AG04450 (cell line): ENCODE measurements at regions not wholly inside any gene's neighbourhood (a gene's known extent, or its start where the extent isn't known, plus 50 kb on each side); places are given as distances from the start of the nearest gene placed in this dataset.

Experiments used
- CTCF ChIA-PET: fragments of 300-600, 350-600 bp; formaldehyde crosslinking; extraction: SDS; loops from one replicate; lab custom pipeline; 2022; ENCODE audit warnings: antibody characterized with exemption, inconsistent platforms; lab: Charles Lee
- POLR2A ChIA-PET: fragments of 350-600 bp; formaldehyde crosslinking; extraction: SDS; loops from one replicate; lab custom pipeline; 2021; ENCODE audit warnings: antibody characterized with exemption, inconsistent platforms; lab: Yijun Ruan, JAX
- DNase-seq: peaks from one replicate; pipeline ENCODE4 v3.0.0-alpha.2; 2011; ENCODE audit warnings: low read depth, low spot score
- H3K27ac ChIP-seq: one replicate; pipeline ENCODE4 v1.5.1; 2012; ENCODE audit warnings: low read depth, low read length, control low read depth
- H3K27me3 ChIP-seq: one replicate; pipeline ENCODE4 v1.6.0; 2012; ENCODE audit warnings: low read length; ENCODE audit not compliant: control insufficient read depth, insufficient read depth
- H3K4me3 ChIP-seq: 2 replicates; pipeline ENCODE4 v1.5.1; 2011; ENCODE audit warnings: mild to moderate bottlenecking, low read depth, low read length, control low read depth
- H3K9me3 ChIP-seq: 2 replicates; pipeline ENCODE4 v1.5.1; 2012; ENCODE audit warnings: low read length; ENCODE audit not compliant: control insufficient read depth, insufficient read depth
- CTCF ChIP-seq: IDR thresholded peaks from 2 replicates; pipeline ENCODE4 v1.5.1; 2011; ENCODE audit warnings: low read depth, low read length, control low read depth, inconsistent platforms

GRCh38 chr2:65500310-65501040 lies 68.1 kb upstream of the SPRED2 start:
- H3K27ac ChIP-seq, result no peak overlapping the region
- no peak for DNase-seq
- POLR2A ChIA-PET, result no interaction called here
- peaks cover 13% of the 10 kb centered on the region for H3K27me3 ChIP-seq
- H3K4me3 ChIP-seq, result no peak overlapping the region
- TF ChIP-seq CTCF, result no peak
- H3K9me3 ChIP-seq, result no peaks in the 10 kb centered on the region
- CTCF ChIA-PET, result no interaction called here

- POLR2A ChIA-PET, result no interaction called here
- Histone ChIP-seq H3K27me3 (peaks cover 9% of the 10 kb centered on the region), H3K4me3 (no peak overlapping the region), H3K9me3 (no peaks in the 10 kb centered on the region), H3K27ac (no peak overlapping the region)
- no peak for DNase-seq
- TF ChIP-seq CTCF, result no peak
- CTCF ChIA-PET, result no interaction called here
These were observed 66.8 kb upstream of the SPRED2 start for GRCh38 chr2:65499216-65499615.

GRCh38 chr2:65498396-65498795 lies 66.0 kb upstream of the SPRED2 start:
- POLR2A ChIA-PET, result no interaction called here
- Histone ChIP-seq H3K4me3 (no peak overlapping the region), H3K27me3 (peaks cover 4% of the 10 kb centered on the region), H3K9me3 (no peaks in the 10 kb centered on the region), H3K27ac (no peak overlapping the region)
- CTCF ChIA-PET, result no interaction called here
- TF ChIP-seq CTCF, result no peak
- no peak for DNase-seq

- Histone ChIP-seq H3K27ac (no peak overlapping the region), H3K4me3 (no peak overlapping the region), H3K27me3 (peaks cover 3% of the 10 kb centered on the region), H3K9me3 (no peaks in the 10 kb centered on the region)
- TF ChIP-seq CTCF, result no peak
- DNase-seq, result no peak
- ChIA-PET CTCF (no interaction called here), POLR2A (no interaction called here)
These were observed 63.0 kb upstream of the SPRED2 start for GRCh38 chr2:65495251-65495877.

- H3K27ac ChIP-seq, result no peak overlapping the region
- DNase-seq, result no peak
- ChIA-PET POLR2A (no interaction called here), CTCF (no interaction called here)
- TF ChIP-seq CTCF, result no peak
- no peak overlapping the region for H3K4me3 ChIP-seq
- H3K9me3 ChIP-seq, result peaks cover 4% of the 10 kb centered on the region
- H3K27me3 ChIP-seq, result peaks cover 3% of the 10 kb centered on the region
These were observed 61.7 kb upstream of the SPRED2 start for GRCh38 chr2:65494078-65494477.
